Suprapubic skin (tissue), 4 donors: ENCODE measurements at regions not wholly inside any gene's neighbourhood (a gene's known extent, or its start where the extent isn't known, plus 50 kb on each side); places are given as distances from the start of the nearest gene placed in this dataset.

Source experiments
- DNase-seq, 2 donors: peaks; one replicate each; pipeline ENCODE4 v3.0.0-alpha.2; 2019; ENCODE audit warnings: low spot score in 2 of 2
- H3K27ac ChIP-seq: fragments of 200-600 bp; sonication (generic); one replicate; pipeline ENCODE4 v1.5.1; 2019
- H3K27me3 ChIP-seq: fragments of 200-600 bp; sonication (generic); one replicate; pipeline ENCODE4 v1.5.1; 2019
- H3K36me3 ChIP-seq: fragments of 200-600 bp; sonication (generic); one replicate; pipeline ENCODE4 v1.5.1; 2019
- H3K4me1 ChIP-seq: fragments of 200-600 bp; sonication (generic); one replicate; pipeline ENCODE4 v1.5.1; 2019
- H3K4me3 ChIP-seq: fragments of 200-600 bp; sonication (generic); one replicate; pipeline ENCODE4 v1.5.1; 2019; ENCODE audit warnings: mild to moderate bottlenecking
- H3K9me3 ChIP-seq: fragments of 200-600 bp; sonication (generic); one replicate; pipeline ENCODE4 v1.5.1; 2019
- EP300 ChIP-seq: sonication (generic); formaldehyde crosslinking; IDR thresholded peaks from one replicate; pipeline ENCODE4 v1.6.1; 2017; ENCODE audit warnings: antibody characterized with exemption
- POLR2A ChIP-seq, 2 donors: fragments of 450-650 bp; IDR thresholded peaks; one replicate each; pipeline ENCODE4 v1.6.1; 2017; ENCODE audit warnings: antibody characterized with exemption in 2 of 2, mild to moderate bottlenecking in 2 of 2, moderate library complexity in 2 of 2
- POLR2AphosphoS5 ChIP-seq, 3 donors: sonication (generic); formaldehyde crosslinking; IDR thresholded peaks; one replicate each; pipeline ENCODE4 v1.6.1; 2017; ENCODE audit warnings: antibody characterized with exemption in 3 of 3
- WGBS: methylation state at CpG from one replicate; pipeline ENCODE4 v1.1.5; 2018; 5-methylcytosine and 5-hydroxymethylcytosine counted together
- TF ChIP-seq, protein P1 (sequence below), 2 donors: fragments of 200-600 bp in 1 of 2; fragments of 450-650 bp in 1 of 2; sonication (generic) in 1 of 2; IDR thresholded peaks; one replicate each; pipeline ENCODE4 v1.5.1; 2016 to 2019; ENCODE audit warnings: antibody characterized with exemption in 2 of 2, mild to moderate bottlenecking in 1 of 2, moderate library complexity in 1 of 2

DNA sequence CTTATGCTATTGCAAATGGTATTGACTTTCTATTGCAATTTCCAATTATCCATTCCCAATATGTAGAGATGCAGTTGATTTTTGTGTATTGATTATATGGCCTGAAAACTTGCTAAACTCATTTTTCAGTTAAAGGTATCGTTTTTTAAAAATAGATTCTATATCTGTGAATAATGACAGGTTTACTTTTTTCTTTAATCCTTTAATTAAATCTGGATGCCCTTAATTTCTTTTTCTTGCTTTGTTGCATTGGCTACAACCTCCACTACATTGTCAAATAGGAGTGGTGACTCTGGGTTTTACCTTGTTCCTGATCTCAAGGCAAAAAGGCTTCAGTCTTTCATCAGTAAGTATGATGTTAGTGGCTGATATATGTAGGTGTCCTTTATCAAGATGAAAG lies 522.4 kb downstream of the MATN1 start:
- Histone ChIP-seq H3K4me3 (no peak overlapping the region), H3K4me1 (no peaks in the 10 kb centered on the region), H3K27me3 (peaks cover 3% of the 10 kb centered on the region), H3K36me3 (no peaks in the 10 kb centered on the region), H3K9me3 (no peaks in the 10 kb centered on the region), H3K27ac (no peak overlapping the region)
- WGBS, result 69% methylated on average over 1 of the region's 1 CpG
- no peak for DNase-seq
- TF ChIP-seq POLR2AphosphoS5 (IDR thresholded peaks at IDR 0.05) (no peak), EP300 (no peak), POLR2A (IDR thresholded peaks at IDR 0.05) (no peak)
- TF ChIP-seq, protein P1, sequence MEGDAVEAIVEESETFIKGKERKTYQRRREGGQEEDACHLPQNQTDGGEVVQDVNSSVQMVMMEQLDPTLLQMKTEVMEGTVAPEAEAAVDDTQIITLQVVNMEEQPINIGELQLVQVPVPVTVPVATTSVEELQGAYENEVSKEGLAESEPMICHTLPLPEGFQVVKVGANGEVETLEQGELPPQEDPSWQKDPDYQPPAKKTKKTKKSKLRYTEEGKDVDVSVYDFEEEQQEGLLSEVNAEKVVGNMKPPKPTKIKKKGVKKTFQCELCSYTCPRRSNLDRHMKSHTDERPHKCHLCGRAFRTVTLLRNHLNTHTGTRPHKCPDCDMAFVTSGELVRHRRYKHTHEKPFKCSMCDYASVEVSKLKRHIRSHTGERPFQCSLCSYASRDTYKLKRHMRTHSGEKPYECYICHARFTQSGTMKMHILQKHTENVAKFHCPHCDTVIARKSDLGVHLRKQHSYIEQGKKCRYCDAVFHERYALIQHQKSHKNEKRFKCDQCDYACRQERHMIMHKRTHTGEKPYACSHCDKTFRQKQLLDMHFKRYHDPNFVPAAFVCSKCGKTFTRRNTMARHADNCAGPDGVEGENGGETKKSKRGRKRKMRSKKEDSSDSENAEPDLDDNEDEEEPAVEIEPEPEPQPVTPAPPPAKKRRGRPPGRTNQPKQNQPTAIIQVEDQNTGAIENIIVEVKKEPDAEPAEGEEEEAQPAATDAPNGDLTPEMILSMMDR (IDR thresholded peaks at IDR 0.05), result no peak

DNA sequence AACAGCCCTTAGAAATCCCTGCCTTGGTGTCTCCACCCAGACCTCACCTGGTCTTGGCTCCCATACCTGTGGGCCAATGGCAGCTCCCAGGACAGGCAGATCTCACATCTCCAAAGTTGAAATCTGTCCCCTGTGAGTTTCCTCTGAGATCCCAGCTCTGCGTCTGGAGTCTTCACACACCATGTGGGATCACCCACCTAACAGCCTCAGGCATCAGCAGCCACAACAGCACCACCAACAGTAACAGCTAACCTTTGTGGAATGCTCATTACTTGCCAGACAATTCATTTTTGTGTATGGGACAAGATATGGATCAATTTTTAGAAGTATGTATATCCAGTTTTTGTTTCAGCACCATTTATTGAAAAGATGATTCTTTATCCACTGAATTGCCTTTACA lies 523.2 kb downstream of the MATN1 start:
- H3K27ac ChIP-seq, result no peak overlapping the region
- no peak for DNase-seq

DNA sequence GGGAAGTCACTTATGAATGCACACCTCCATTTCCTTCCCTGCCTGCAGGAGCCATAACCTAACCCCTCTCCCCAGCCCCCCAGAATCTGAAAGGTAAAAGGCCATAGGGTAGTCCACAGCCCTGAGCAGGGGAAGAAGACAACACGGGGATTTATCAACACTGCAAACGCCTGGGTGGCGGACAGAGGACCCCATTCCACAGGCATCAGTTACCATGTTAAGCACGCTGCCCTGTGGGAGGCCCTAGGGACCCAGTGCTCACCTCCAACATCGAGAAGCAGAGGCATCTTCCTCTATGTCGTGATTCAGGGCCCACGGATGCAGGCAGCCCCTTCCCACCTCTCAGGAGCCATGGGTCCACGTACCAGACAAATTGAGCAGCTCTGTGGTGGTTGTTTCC lies 523.8 kb downstream of the MATN1 start:
- 94% methylated on average over 8 of the region's 8 CpGs for WGBS
- no peaks in the 10 kb centered on the region for H3K9me3 ChIP-seq
- H3K27me3 ChIP-seq, result peaks cover 3% of the 10 kb centered on the region
- H3K4me1 ChIP-seq, result peaks cover under 1% of the 10 kb centered on the region
- no peak overlapping the region for H3K27ac ChIP-seq
- DNase-seq, result no peak
- no peak overlapping the region for H3K4me3 ChIP-seq
- no peaks in the 10 kb centered on the region for H3K36me3 ChIP-seq
- TF ChIP-seq, protein P1 (IDR thresholded peaks at IDR 0.05), result no peak
- TF ChIP-seq POLR2AphosphoS5 (IDR thresholded peaks at IDR 0.05), result no peak

More for the DNA sequence above, 523.2 kb downstream of the MATN1 start:
- no peaks in the 10 kb centered on the region for H3K9me3 ChIP-seq
- TF ChIP-seq, protein P1 (IDR thresholded peaks at IDR 0.05), result no peak
- no peak for TF ChIP-seq EP300
- no peak for TF ChIP-seq POLR2A (IDR thresholded peaks at IDR 0.05)
- no peak for TF ChIP-seq POLR2AphosphoS5 (IDR thresholded peaks at IDR 0.05)
- H3K36me3 ChIP-seq, result no peaks in the 10 kb centered on the region
- H3K4me1 ChIP-seq, result no peaks in the 10 kb centered on the region
- H3K27me3 ChIP-seq, result peaks cover 3% of the 10 kb centered on the region
- WGBS, result 33% methylated on average over 1 of the region's 1 CpG
- no peak overlapping the region for H3K4me3 ChIP-seq

DNA sequence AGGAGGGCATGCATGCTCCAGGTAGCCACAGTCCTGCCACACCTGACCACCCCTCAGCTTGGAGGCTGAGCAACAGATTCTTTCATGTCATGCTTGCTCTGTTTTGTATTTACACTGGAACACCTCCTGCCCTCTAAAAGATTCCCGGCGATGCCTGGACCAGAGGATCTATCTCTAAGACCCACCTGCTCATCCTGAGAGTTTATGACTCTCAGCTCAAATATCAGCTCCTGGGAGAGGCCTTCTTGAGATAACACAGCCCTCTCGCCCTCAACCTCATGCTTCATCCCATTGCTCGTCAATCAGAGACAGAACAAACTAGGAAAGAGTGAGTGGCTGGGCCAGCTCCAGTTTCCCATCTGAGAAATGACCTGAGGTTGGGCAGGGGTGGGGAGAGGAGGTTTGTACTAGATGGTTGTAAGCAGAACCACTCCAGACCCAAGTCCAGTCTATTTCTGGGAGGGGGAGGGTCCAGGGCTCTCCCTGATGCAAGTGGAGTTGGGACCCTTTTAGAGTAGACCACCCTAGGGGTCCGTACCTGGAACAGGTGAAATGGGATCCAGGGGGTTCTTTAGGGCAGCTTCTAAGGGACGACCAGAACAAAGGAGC lies 524.5 kb downstream of the MATN1 start:
- Histone ChIP-seq H3K4me1 (peaks cover 7% of the 10 kb centered on the region), H3K27ac (no peak overlapping the region), H3K27me3 (peaks cover 3% of the 10 kb centered on the region), H3K36me3 (no peaks in the 10 kb centered on the region), H3K4me3 (no peak overlapping the region), H3K9me3 (no peaks in the 10 kb centered on the region)
- no peak for TF ChIP-seq POLR2AphosphoS5 (IDR thresholded peaks at IDR 0.05)
- TF ChIP-seq, protein P1 (IDR thresholded peaks at IDR 0.05), result no peak
- TF ChIP-seq POLR2A (IDR thresholded peaks at IDR 0.05), result no peak
- TF ChIP-seq EP300, result no peak
- 71% methylated on average over 6 of the region's 6 CpGs for WGBS
- DNase-seq, result no peak

DNA sequence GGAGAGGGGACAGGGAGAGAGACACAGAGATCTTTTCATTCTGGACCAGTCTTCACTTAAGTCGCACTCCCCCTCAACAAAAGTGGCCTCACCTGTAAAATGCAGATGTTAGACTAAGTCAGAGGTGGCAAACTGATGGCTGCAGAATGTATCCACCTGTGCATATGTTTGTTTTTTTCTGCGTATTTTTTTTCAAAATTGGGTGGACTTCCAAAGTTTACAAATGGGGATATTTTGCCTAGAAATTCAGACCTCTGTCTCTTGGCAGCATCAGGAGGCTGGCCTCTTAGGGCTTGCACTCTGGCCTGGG lies 525.0 kb downstream of the MATN1 start:
- no peaks in the 10 kb centered on the region for H3K9me3 ChIP-seq
- no peaks in the 10 kb centered on the region for H3K36me3 ChIP-seq
- peaks cover 7% of the 10 kb centered on the region for H3K4me1 ChIP-seq
- H3K27me3 ChIP-seq, result peaks cover 3% of the 10 kb centered on the region
- WGBS, result 89% methylated on average over 2 of the region's 2 CpGs
- no peak for DNase-seq
- no peak overlapping the region for H3K4me3 ChIP-seq
- TF ChIP-seq EP300 (no peak), POLR2A (IDR thresholded peaks at IDR 0.05) (no peak), POLR2AphosphoS5 (IDR thresholded peaks at IDR 0.05) (no peak)
- TF ChIP-seq, protein P1 (IDR thresholded peaks at IDR 0.05), result no peak
- no peak overlapping the region for H3K27ac ChIP-seq
